Testis (tissue), 2 donors: ENCODE measurements at regions not wholly inside any gene's neighbourhood (a gene's known extent, or its start where the extent isn't known, plus 50 kb on each side); places are given as distances from the start of the nearest gene placed in this dataset.

ENCODE experiments used
- CTCF ChIP-seq, 3 experiments: fragments of 450-650 bp in 2 of 3; fragments of 200-600 bp in 1 of 3; sonication (generic) in 1 of 3; IDR thresholded peaks; one replicate each; pipeline ENCODE4 v1.5.1; 2016 to 2019; ENCODE audit warnings: antibody characterized with exemption in 3 of 3, mild to moderate bottlenecking in 2 of 3, moderate library complexity in 1 of 3
- POLR2A ChIP-seq: fragments of 450-650 bp; IDR thresholded peaks from one replicate; pipeline ENCODE4 v1.6.1; 2017; ENCODE audit warnings: antibody characterized with exemption, mild to moderate bottlenecking, moderate library complexity

- TF ChIP-seq CTCF (IDR thresholded peaks at IDR 0.05): no peak
- no peak for TF ChIP-seq POLR2A
Measured at GRCh38 chr6:8229915-8230756, 127.8 kb upstream of the EEF1E1 start.
